GM19351 (cell line): ENCODE measurements at regions not wholly inside any gene's neighbourhood (a gene's known extent, or its start where the extent isn't known, plus 50 kb on each side); places are given as distances from the start of the nearest gene placed in this dataset.

Source experiments
- ATAC-seq: cut with Tn5 transposase; IDR thresholded peaks from one replicate; pipeline ENCODE4 v1.9.1; 2021; ENCODE audit warnings: mild to moderate bottlenecking, moderate library complexity; ENCODE audit not compliant: unreplicated experiment

DNA sequence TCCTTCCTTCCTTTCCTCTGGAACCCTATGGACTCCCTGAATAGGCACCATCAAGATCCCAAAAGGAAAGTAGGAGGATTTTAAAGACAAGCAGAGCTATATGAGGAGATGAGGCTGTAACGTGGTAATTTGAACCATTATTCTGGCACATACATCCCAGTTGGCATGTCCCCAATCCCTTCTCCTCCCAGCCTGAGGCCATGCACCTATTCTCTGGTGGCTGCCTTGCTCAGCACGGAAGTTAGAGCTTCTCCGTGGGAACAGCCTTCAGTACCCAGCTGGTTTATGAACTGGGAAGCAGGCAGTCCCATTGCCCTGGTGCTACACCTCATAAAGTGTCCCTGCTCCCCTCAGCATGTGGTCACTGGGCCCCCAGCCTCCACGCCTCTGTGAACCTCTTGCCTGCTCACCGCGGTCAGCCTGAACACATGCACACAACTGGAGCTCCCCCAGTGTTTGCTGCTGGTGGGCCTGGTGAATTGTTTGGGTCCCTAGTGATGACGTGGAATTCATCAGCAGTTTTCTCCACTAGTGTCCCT, 139.9 kb upstream of the PLET1 start:
- ATAC-seq: no peak

DNA sequence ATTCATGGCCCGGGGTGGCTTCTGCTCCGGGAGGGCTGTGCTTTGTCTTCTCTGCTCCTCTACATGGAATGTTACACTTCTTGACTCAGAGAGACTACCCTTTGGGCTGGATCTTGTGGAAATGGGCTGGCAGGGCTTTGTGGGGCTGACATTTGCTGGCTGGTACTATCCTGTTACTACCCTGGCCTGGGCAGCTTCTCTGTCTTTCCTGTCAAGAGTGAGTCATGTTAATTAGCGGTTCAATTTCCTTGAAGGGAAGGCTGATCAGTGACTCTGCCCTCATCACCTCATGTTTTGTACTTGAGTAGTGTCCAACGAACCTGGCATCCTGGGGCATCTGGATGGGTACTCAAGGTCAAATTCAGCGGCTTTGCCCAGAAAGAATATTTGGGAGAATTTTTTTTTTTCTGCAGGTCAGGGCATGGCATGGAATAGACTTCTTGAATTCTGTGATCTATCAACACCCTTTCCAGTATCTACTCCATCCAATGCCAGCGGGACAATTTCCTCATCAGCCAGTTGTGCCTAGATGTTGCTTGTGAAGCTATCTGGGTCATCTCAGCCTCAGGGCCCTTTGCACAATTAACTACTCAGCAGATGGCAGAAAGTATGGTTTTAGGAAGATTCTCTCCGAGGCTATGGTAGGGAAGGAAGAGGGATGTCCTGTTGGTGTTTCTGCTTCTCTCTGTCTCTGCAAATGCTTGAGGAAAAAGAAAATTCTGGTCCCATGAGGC, 140.5 kb upstream of the PLET1 start:
- no peak for ATAC-seq

DNA sequence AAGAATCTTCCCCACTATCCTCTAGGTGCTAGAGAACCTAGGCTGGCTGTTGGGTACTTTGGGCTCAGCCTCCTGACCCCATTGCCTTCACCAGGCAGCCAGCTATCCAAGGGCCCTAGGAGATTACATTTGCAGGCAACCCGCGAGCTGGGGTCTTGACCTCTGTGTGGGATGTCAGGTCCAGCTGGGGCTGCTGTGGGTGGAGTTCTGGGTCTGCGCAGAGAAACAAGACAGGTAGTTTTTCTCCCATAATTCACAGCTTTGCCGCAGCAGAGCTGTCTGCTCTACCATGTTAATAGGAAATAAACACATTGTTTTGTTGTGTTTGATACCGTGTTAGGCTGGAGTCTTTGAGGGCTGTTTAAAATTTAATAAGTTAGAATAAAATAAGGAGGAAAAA, 142.8 kb upstream of the PLET1 start:
- no peak for ATAC-seq

DNA sequence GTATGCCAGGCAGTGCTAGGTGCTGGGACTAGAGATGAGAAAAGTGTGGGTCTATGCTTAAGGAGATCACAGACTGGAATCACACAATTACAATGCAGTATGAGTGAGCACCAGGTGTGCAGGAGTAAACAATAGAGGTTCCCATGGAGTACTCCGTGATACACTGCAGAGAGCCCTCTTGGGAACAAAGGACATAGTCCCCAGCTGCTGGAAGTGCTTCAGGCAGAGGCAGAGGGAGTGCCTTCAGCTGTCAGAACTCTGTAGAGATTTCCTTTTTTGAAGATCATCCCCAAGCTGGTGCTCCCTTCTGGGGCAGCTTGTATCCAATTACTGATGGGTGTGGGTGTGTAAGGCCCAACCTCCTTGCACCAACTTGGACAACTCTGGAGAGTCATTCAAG, 143.5 kb upstream of the PLET1 start:
- ATAC-seq: no peak

DNA sequence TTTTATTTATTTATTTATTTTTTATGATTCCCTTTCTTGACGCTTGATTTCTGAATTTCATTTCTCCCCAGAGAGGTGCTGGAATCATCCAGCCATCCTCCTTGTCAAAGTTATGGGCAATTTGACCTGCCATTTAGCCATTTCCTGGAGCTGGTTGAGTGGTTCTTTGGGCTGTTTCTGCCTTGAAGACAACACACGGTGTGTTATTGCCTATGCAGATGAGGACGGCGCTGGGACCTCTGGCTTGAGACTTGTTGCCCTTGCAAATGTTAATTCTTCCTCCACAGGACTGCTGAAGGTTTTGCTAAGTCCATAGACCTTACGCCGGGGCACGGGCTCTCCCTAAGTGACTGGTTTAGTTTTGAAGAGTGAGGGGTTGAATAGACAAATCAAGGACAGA, 147.9 kb upstream of the PLET1 start:
- no peak for ATAC-seq

DNA sequence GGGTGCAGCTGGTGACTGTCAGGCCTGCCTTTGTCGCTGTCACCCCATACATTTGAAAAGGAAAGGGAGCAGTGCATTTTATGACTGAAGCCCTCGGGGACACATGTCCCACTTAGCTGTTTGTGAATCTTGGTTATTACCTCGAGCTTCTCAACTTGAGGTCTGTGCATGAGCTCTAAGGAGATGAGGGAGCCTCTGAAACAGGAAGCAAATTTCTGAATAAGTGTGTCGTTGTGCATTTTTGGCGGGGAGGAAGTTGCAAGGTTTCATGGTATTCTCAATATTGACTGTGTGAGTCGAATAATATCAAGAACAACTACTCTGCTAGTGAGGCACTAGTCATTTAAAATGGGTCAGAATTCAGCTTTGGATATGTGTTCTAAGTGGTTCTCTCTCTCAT, 149.7 kb upstream of the PLET1 start:
- no peak for ATAC-seq

DNA sequence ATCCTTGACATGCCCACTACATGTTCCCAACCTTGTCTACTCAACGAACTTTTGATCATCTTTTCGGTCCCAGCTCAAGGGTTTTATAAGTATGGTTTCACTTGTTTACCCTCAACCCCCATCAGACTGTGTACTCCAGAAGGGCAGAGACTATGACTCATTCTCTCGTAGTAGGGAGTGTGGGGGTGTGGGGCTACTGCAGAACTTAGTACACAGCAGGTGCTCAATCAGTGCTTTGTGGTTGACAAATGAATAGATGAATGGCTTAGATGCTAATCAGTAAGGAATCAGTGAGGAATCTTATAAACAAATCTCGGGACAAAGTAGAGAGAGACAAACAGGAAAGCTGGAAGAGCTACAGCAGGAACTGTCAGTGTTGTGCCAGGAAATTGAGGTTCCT, 151.7 kb upstream of the PLET1 start:
- no peak for ATAC-seq

DNA sequence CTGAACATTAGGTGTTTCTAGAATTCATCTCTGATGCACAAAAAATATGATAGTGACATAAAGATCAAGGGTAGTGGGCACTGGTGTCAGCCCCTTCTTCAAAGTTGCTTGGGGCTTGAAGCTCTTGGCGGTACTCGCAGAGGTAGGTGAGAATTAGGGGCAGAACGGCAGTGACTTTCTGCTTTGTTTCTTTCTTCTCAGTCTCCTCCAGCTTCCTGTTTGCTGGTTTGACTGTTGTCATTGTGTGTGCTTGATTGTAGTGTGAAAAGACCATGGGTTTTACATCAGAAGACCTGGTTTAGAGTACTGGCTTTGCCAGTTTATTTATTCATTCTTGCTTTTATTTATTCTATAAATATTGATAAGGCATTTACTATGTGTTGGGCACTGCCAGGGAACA, 156.7 kb upstream of the PLET1 start:
- ATAC-seq: no peak

DNA sequence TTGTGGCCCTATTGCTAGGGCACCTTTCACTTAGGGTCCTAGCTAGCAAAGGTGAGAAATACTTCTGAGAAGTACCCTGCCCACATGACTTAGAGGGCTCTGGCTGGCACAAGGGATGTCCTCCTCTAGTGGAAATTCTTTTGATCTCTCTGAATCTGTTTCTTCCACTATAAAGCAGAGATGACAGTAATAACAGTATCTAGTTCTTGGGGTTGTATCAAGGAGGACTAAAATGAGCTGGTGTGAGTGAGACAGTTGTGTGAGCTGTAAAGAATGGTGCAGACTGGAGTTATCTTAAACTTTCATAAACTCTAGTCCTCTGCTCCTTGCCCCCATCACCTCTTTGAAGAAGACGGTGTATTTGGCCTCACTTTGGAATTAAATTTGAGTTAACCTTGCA, 157.8 kb upstream of the PLET1 start:
- no peak for ATAC-seq

DNA sequence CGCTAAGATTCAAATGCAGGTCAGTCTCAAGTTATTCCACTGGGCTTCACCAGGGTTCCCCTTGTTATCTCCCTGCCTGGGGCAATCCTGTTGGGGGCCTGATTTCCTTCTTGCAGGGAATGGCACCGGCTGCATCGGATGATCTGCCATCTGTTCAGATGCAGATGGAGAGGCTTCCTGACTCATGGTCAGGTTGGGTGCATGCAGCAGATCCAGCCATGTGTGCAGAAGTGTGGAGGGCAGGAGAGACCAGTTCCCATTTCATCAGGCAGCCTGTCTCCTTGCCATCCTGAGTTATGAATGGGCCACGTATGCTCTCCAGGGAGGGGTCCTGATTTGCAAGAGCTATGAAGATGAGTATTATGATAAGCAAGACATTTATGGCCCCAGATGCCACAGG, 161.2 kb upstream of the PLET1 start:
- no peak for ATAC-seq

DNA sequence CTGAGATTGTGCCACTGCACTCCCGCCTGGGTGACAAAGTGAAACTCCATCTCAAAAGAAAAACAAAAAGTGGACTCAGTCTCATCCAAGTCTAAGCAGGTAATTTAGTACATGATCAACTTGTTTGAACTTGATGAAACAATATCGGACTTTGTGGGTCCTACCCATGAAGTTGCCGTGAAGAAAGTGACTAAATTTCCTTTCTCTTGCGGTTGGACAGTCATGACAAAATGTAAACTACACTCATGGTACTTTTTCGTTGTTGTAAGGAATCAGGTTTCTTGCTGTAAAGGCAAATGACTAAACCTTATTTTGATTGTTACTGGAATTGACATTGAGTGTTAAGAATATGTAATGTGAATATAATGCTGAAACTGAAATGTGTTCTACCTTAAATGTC, 164.5 kb upstream of the PLET1 start:
- ATAC-seq: no peak

DNA sequence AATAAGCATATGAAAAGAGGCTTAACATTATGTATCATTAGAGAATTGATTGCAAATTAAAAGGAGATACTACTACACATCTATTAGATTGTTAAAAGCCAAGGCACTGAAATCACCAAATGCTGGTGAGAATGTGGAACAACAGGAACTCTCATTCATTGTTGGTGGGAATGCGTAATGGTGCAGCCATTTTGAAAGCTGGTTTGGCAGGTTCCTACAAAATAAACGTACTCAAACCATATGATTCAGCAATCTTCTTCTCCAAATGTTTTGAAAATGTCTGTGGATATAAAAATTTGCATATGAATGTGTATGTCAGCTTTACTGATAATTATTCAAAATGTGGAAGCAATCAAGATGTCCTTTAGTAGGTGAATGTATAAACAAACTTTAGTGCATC, 176.4 kb upstream of the PLET1 start:
- no peak for ATAC-seq

DNA sequence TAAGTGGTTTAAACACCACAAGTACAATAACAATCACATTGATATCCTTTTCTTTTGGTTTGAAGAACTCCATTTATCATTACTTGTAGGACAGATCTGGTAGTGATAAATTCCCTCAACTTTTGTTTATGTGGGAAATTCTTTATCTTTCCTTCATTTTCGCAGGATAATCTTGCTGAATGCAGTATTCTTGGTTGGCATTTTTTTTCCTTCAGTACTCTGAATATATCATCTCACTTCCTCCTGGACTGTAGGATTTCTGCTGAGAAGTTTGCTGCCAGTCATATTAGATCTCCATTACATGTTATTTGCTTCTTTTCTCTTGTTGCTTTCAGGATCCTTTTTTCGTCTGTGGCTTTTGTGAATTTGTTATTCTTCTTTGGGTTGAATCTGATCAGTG, 179.0 kb upstream of the PLET1 start:
- ATAC-seq: no peak

DNA sequence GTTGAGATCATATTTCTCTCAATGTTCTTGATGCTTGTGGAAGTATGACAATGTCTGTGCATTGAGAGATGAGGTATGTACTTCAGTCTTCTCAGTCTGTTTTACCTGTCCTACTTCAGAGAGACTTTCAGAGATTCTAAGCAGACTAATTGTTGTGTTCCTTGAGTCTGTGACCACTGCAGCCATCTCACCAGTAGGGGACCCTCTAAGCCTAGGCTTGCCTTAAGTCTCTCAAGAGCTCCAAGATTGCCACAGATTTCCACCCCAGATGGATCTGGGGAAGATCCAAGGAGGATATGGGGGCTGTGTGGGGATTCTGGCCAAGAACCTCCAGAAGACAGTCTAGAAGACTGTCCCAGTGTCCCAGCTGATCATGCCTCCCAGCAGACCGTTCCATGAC, 179.9 kb upstream of the PLET1 start:
- no peak for ATAC-seq

DNA sequence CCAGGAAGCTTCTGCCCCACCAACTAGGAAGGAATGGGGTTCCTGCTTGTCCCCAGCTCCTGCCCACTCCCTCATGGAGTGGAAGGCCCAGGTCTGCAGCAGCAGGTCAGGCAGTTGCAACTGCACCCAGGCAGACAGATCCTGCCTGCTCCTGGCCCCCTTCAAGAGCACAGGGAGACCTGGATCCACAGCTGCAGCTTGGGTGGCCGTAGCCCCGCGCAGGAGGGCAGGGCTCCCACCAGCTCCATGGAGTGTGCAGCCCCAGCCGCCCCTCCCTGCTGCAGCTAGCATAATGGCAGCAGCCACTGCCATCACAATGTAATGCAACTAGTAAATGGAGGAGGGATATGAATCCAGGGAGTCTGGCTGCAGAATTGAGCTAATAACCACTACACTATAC, 187.5 kb upstream of the PLET1 start:
- ATAC-seq: no peak

DNA sequence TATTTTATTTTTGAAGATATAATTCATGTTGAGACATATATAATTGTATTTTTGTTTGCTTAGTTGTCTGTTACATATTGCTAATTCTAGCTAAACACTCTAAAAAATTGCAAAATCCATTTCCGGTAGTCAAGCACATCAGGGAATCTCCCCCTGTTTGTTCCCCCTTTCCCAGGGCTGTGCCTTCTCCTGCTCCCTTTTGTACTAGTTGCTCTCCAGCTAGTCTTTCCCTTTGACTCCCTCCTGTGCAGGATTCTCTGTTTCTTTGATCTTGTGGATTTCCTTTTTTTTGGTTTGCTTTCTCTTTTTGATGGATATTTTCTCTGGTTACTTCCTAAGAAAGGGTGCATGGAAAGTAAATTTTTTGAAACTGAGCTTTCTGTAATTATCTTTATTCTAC, 188.1 kb upstream of the PLET1 start:
- ATAC-seq: no peak

DNA sequence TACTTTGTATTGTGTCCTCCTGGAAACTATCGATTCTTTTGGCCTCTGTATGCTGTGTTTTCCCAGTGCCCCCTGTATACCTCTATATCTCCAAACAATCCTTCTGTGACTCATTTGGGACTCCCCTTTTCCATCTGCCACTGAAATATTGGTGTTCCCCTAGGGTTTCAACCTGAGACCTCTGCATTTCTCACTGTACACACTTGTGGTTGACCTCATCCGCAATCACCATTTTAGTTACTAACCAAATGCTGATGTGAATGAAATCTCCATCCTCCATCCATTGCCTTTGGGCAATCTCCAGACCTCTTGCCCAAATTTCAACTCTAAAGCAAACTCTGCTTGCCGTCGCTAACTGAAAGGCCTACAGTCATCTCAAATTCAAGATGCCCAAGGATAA, 190.6 kb upstream of the PLET1 start:
- ATAC-seq: no peak

DNA sequence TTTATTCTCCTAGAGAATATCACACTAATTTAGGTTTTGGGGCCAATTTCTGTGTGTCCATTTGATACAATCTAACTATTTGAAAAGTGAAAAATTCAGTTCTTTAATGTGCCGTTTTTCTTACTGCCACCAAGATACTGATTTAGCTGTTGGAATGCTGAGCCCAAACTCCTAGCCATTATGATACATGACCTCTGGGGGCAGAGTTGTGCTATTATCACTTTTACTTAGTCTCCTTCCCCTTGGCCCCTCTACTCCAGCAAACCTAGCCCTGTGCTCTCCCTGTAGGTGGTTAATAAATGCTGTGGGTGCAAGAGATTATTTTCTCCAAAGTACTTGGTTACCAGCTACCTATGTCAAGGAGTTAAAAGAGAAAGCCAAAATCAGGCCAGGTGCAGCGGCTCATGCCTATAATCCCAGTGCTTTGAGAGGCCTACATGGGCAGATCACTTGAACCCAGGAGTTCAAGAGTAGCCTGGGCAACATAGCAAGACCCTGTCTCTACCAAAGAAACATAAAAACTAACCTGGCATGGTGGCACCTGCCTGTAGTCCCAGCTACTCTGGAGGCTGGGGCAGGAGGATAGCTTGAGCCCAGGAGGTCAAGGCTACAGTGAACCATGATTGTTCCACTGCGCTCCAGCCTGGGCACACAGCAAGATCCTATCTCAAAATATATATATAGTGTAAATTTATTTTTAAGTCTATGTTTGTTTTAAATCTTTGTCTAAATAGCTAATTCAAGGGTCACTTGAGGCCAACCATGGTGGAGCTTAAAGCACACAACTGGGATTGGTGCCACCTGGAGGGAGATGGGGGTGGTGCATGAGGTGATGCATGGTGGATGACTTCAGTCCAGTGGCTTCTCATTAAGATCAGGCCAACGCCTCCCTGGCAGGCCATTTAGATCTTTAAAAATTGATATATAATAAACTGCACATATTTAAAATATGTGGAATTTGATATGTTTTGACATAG, 193.2 kb upstream of the PLET1 start:
- ATAC-seq: no peak

DNA sequence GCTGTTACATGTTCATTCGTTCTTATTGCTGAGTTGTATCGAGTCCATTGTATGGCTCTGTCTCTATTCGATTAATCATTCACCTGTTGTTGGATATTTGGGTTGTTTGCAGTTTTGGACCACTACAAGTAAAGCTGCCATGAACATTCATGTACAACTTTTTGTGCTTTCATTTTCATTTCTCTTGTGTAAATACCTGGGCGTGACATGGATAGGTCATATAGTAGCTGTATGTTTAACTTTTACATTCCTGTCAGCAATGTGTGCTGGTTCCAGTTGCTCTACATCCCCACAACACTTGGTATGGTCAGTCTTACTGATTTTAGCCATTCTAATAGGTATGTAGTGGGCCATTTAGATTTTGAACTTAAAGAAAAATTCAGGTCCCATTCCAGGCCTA, 194.2 kb upstream of the PLET1 start:
- ATAC-seq: no peak

DNA sequence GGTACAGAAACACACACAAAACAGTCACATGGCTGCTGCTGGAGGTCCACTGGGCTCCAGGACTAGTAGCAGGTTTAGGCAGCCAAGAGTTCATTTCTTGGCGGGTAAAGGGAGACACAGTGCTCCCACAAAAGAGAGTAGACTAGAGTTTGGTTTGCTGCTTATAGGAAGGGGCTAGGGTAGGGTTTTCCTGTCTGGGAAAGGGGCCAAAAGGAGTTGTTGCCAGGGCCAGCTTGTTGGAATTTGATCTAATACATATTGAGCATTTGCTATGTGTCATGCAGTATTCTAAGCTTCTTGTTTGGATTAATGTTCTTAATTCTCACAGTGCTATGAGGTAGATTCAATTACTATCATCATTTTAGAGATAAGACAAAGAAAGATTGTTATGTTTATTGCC, 195.1 kb upstream of the PLET1 start:
- ATAC-seq: no peak

DNA sequence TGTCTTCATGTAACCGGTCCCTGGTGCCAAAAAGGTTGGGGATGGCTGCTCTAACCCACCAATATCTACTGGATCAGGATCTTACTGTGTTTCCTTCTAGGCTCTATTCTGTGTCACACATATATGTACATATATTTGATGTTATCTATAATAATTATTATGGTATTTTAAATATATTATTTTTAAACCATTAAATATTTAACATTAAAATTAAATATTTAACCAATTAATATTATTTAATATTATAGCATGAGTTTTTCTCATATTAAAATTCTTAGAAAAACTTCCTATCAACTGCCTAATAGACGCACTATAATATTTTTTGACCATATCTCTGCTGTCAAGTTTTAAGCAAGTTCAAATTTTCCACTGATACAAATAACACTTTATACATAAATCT, 196.9 kb upstream of the PLET1 start:
- ATAC-seq: no peak

DNA sequence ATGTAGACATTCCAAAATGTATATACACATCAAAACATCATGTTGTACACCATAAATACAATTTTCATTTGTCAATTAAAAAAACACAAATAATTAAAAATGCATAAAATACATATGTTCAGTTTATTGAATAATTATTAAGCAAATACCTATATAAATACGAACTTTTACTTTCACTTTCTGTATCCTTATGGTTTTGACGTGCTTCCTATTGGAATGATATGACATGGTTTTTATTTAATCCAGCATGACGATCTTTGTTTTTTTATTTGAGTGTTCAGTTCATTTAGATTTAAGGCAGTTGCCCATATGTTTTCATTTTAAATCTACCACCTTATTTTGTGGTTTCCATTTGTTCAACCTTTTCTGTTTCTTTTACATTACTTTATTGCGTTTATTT, 198.3 kb upstream of the PLET1 start:
- ATAC-seq: no peak
